ENCODE measurements at regions not wholly inside any gene's neighbourhood (a gene's known extent, or its start where the extent isn't known, plus 50 kb on each side); places are given as distances from the start of the nearest gene placed in this dataset.
A peak's percentile ranks its signal among the peaks of the same experiment; 100 is the strongest.
"Not testable (repeated sequence)": the region's sequence is repeated elsewhere in the genome, so short reads cannot be mapped to it uniquely, and the experiment has no call there.

GRCh38 chr13:80823472-80823871 lies 482.5 kb upstream of the SPRY2 start:
- in situ Hi-C loops (cut with HindIII; ENCODE audit: low pct_ligation_motif_present, low sequenced_read_pairs) = no loop called here
- no peak overlapping the region for H3K4me3 ChIP-seq (ENCODE audit: low read depth, low read length)
- no peak for DNase-seq
- H3K36me3 ChIP-seq (replicated peaks) = no peaks in the 10 kb centered on the region
- H3K27me3 ChIP-seq (replicated peaks) = no peaks in the 10 kb centered on the region
- TF ChIP-seq, protein P1, sequence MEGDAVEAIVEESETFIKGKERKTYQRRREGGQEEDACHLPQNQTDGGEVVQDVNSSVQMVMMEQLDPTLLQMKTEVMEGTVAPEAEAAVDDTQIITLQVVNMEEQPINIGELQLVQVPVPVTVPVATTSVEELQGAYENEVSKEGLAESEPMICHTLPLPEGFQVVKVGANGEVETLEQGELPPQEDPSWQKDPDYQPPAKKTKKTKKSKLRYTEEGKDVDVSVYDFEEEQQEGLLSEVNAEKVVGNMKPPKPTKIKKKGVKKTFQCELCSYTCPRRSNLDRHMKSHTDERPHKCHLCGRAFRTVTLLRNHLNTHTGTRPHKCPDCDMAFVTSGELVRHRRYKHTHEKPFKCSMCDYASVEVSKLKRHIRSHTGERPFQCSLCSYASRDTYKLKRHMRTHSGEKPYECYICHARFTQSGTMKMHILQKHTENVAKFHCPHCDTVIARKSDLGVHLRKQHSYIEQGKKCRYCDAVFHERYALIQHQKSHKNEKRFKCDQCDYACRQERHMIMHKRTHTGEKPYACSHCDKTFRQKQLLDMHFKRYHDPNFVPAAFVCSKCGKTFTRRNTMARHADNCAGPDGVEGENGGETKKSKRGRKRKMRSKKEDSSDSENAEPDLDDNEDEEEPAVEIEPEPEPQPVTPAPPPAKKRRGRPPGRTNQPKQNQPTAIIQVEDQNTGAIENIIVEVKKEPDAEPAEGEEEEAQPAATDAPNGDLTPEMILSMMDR (IDR thresholded peaks at IDR 0.05; ENCODE audit: low read depth, low read length, missing control alignments) = no peak
- no peak overlapping the region for H3K27ac ChIP-seq

GRCh38 chr13:80821466-80821865 lies 480.5 kb upstream of the SPRY2 start:
- no peak overlapping the region for H3K4me3 ChIP-seq (ENCODE audit: low read depth, low read length)
- no peaks in the 10 kb centered on the region for H3K27me3 ChIP-seq (replicated peaks)
- in situ Hi-C loops (cut with HindIII; ENCODE audit: low pct_ligation_motif_present, low sequenced_read_pairs) = no loop called here
- TF ChIP-seq, protein P1 (IDR thresholded peaks at IDR 0.05; ENCODE audit: low read depth, low read length, missing control alignments) = no peak
- H3K36me3 ChIP-seq (replicated peaks) = no peaks in the 10 kb centered on the region
- H3K27ac ChIP-seq = no peak overlapping the region
- no peak for DNase-seq

GRCh38 chr13:80817979-80818378 lies 477.1 kb upstream of the SPRY2 start:
- H3K36me3 ChIP-seq (replicated peaks) = no peaks in the 10 kb centered on the region
- no peak overlapping the region for H3K4me3 ChIP-seq (ENCODE audit: low read depth, low read length)
- TF ChIP-seq, protein P1 (IDR thresholded peaks at IDR 0.05; ENCODE audit: low read depth, low read length, missing control alignments) = no peak
- no peak overlapping the region for H3K27ac ChIP-seq
- H3K27me3 ChIP-seq (replicated peaks) = no peaks in the 10 kb centered on the region
- DNase-seq = no peak
- in situ Hi-C loops (cut with HindIII; ENCODE audit: low pct_ligation_motif_present, low sequenced_read_pairs) = no loop called here

DNA sequence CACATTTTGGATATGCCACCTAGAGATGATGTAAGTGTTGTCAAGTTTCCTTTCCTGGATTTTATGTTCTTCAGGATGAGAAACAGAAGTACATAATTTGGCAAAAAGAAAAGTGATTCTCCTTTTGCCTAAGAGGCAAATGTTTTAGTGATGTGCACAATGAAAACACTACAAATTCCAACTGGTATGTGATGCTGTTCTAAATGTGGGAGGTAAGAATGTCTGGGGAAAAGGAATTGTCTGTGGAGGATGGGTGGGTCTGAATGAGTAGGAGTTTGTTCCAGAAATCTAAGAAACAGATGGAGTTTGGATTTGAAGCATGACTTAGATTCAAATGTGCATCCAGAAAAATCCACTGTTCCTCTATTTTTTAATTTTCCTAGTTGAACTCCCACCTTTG lies 473.6 kb upstream of the SPRY2 start:
- DNase-seq = peak; percentile 15
- no peaks in the 10 kb centered on the region for H3K27me3 ChIP-seq (replicated peaks)
- in situ Hi-C loops (cut with HindIII; ENCODE audit: low pct_ligation_motif_present, low sequenced_read_pairs) = no loop called here
- H3K27ac ChIP-seq = no peak overlapping the region
- H3K36me3 ChIP-seq (replicated peaks) = no peaks in the 10 kb centered on the region
- no peak overlapping the region for H3K4me3 ChIP-seq (ENCODE audit: low read depth, low read length)
- TF ChIP-seq, protein P1 (IDR thresholded peaks at IDR 0.05; ENCODE audit: low read depth, low read length, missing control alignments) = no peak

DNA sequence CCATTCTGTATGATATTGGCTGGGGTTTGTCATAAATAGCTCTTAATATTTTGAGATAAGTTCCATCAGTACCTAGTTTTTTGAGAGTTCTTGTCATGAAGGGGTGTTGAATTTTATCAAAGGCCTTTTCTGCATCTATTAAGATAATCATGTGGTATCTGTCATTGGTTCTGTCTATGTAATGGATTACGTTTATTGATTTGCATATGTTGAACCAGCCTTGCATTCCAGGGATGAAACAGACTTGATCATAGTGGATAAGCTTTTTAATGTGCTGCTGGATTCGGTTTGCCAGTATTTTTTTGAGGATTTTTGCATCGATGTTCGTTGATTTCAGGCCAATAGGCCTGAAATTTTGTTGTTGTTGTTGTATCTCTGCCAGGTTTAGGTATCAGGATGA lies 469.4 kb upstream of the SPRY2 start:
- H3K27ac ChIP-seq; in situ Hi-C loops (cut with HindIII; ENCODE audit: low pct_ligation_motif_present, low sequenced_read_pairs); H3K4me3 ChIP-seq (ENCODE audit: low read depth, low read length); DNase-seq; H3K36me3 ChIP-seq (replicated peaks); H3K27me3 ChIP-seq (replicated peaks): not testable (repeated sequence)

GRCh38 chr13:80802946-80803345 lies 462.0 kb upstream of the SPRY2 start:
- TF ChIP-seq, protein P1 (IDR thresholded peaks at IDR 0.05; ENCODE audit: low read depth, low read length, missing control alignments) = no peak
- Histone ChIP-seq H3K4me3 (ENCODE audit: low read depth, low read length) (no peak overlapping the region), H3K27me3 (replicated peaks) (no peaks in the 10 kb centered on the region), H3K36me3 (replicated peaks) (no peaks in the 10 kb centered on the region), H3K27ac (no peak overlapping the region)
- in situ Hi-C loops (cut with HindIII; ENCODE audit: low pct_ligation_motif_present, low sequenced_read_pairs) = no loop called here
- no peak for DNase-seq
